DMS153 treated with DMSO at 0.1 percent for 48 hours (cell line): ENCODE measurements at regions not wholly inside any gene's neighbourhood (a gene's known extent, or its start where the extent isn't known, plus 50 kb on each side); places are given as distances from the start of the nearest gene placed in this dataset.

Experiments
- DNase-seq: peaks from one replicate; lab custom pipeline; 2025; ENCODE audit not compliant: unreplicated experiment; lab: John Stamatoyannopoulos, UW

DNA sequence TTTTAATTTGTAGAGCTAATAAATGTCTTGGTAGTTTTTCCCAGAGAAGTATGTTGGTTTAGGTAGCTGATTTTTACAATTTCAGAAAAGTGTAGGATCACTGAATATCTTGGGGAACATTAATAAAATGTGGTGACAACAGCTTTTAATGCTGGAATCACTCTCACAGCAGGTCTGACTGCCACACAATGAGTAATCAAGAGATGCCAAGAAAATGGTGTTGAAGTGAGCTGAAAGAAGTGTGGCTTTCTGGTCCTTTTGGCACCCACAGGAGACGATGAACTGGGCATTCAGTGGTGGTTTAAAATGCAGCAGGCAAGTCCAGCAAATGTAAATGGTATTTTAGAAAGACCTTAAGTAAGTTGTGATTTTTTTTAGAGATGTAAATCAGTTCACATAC, 175.8 kb downstream of the CBLN2 start:
- no peak for DNase-seq

DNA sequence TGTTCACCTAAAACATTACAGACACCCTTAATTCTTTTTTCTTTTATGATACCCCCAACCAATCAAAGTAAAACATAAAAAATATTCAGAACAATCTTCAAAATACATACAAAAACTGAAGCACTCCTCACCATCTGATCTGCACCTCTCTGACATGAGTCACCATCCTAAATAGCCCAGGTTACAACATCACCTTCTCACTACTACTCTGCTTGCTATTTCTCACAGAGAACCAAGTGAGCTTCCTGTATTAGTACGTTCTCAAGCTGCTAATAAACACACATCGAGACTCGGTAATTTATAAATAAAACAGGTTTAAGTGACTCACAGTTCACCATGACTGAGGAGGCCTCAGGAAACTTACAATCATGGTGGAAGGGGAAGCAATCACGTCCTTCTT, 183.5 kb downstream of the CBLN2 start:
- no peak for DNase-seq

DNA sequence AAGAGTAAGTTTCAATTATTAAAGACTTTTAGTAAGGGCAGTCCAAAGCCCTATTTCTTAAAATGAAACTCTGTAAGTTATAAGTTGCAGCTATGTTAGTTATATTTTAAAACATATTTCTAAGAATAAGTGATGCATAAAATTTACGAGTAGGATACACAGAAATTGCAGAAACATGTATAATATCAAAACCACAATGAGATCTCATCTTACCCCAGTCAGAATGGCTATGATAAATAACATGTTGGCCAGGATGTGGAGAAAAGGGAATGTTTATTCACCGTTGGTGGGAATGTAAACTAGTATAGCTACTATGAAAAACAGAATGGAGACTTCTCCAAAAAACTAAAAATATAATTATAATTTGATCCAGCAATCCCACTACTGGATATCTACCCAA, 201.2 kb downstream of the CBLN2 start:
- DNase-seq: no peak

DNA sequence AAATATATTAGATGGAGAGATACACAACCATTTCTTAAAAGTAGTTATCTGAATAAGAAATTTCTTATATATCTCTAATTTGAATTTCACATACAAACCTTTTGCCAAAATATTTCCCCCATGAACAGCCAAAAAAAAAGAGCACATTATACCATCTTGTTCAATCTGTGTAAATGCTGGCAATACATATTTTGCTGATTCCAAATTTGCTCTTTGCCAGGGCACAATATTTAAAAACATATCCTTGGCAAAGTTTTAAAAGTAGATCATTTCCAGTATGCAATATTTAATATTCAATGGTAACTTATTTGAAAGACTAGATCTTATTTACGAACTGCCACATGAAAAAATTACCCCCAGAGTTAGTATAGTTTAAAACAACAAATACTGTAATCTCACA, 204.2 kb downstream of the CBLN2 start:
- DNase-seq: no peak

DNA sequence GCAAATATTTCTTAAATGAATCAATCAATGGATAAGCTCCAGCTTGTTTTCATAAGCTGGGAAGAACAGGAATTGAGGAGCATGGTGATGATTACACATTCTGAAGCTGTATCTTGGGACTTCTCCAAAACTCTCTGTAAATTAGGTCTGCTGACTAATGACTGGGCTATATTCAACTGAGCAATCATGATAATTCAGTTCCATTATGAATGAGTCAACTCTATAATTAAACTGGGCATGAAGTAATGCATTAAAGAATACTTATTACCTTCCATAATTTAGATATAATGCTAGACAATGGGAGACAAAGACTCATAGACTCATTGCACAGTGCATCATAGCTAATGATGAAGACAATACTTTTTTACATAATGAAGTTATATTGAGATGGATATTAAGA, 207.4 kb downstream of the CBLN2 start:
- DNase-seq: no peak

DNA sequence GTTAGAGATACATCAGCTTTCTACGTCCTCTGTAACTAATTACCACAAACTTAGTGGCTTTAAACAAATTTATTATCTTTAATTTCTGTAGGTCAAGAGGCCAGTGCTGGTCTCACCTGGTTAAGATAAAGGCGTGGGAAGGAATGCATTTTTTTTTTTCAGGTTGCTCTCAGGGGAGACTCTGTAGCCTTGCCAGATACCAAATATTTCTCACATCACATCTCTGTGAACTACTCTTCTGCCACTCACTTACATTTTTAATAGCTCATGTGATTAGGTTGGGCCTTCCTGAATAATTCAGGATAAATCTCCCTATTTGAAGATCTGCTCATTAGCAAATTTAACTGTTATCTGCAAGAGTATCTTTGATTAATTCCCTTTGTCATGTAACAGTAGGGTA, 214.6 kb downstream of the CBLN2 start:
- DNase-seq: no peak

DNA sequence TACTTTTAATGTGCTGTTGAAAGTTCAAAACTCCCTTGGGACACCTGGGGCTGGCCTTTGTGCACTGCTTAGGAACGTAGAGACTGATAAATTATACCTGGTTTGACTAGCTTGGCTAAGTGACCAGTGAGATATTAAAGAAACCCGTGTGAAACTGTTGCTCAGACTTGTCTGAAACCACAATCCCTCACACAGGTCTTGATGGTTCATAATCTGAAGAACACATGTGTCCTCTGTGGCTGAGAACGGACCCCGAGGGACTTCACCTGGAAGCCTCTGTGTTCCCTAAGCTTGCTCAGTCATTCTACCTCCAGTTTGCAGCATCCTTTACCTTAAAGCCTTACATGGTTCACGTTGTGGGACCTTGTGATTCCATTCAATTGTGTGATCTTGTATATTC, 218.8 kb downstream of the CBLN2 start:
- DNase-seq: no peak

DNA sequence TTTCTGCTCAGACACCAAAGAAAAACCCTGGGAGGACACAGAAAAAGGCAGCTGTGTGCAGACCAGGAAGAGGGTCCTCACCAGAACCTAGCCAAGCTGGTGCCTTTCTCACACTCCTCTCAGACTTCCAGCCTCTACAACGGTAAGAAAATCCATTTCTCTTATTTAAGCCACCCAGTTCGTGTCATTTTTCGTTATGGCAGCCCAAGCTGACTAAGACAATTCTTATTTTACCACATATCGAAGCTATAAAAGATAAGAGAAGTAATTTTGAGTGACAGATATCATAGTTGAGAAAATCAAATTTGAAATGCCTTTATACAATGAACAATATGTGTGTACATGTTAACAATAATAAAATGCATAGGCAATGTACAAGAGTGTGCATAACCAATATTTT, 219.5 kb downstream of the CBLN2 start:
- DNase-seq: no peak

DNA sequence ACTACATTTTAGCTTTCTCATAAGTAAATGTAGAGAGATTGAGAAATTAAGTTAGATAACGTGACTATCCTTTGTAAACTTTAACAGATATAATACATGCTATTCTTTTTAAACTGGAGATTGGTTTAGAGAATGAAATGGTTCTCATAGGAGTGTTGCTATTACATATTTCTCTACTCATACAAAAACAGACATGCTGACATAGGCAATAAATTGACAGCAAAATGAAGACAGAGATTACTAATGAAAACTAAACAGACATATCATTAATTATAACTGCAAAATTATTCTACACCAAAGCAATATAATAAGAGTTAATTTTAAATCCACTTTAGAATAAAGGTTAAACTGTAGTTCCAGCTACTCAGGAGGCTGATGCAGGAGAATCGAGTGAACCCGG, 227.6 kb downstream of the CBLN2 start:
- DNase-seq: no peak

DNA sequence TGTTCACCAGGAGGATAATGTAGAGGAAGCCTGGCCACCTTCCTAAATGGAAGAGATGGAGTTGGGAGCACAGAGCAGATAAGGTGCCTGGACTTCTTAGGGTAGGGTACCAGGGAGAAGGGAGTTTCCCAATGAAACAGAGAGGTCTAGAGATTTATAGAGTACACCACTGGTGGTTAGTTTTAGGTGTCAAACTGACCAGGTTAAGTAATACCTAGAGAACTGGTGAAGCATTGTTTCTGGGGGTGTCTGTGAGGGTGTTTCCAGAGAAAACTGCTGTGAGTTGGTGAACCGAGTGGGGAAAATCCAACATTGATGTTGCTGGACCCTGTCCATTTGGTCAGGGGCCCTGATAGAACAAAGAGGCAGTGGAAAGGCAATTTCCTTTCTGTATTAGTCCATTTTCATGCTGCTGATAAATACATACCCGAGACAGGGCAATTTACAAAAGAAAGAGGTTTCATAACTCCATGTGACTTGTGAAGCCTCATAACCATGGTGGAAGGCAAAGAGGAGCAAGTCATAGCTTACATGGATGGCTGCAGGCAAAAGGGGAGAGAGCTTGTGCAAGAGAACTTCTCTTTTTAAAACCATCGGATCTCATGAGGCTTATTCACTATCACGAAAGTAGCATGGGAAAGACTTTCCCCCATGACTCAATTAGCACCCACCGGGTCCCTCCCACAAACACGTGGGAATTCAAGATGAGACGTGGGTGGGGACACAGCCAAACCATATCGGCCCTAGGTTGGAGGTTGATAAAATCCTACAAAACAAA, 260.8 kb downstream of the CBLN2 start:
- DNase-seq: no peak

DNA sequence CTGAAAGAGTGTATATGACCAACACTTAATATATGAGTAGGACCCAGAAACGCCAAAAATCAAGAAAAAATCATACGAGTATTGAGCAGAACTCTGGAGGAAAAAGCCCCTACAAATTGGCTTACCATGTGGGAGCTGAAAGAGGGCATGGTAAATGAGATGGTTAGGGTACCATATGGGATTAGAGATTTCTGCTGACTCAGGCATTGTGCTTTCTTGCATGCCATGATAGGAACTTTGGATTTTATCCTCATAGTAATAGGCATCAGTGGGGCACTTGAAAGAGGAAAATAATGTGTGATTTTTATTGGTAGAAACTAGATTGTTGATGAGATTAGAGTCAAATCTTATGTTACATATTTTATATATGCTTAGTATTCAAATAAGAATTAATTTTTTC, 271.1 kb downstream of the CBLN2 start:
- DNase-seq: no peak

DNA sequence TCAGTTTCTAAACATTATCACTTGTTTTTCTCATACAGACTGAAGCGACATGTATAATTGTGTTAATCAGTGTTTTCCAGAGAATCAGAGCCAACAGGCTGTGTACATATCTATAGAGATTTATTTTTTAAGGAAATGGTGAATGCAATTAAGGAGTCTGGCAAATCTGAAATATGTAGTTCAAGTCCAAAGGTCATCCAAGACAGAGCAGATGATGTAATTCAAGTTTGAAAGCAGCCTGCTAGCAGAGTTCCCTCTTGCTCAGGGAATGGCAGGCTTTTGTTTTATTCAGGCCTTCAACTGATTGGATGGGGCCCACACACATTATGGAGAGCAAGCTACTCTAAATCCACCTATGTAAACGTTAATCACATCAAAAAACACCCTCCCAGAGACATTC, 282.6 kb downstream of the CBLN2 start:
- DNase-seq: no peak

DNA sequence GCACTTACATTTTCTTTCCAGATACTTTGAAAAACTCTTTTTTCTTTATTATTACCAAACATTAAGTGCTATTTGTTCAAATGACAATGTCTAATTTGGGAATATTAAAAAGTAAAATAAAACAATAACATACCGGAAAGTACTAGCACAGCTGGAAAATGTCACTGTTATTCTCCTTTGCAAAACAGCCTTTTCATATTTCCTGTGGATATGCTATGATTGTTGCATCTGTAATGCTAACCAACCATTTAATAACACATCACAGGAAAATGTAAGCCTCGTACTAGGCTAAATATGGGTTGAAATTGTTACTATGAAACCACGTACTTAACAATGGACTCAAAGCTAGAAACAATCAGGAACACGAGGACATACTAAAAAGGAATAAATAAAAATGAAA, 298.1 kb downstream of the CBLN2 start:
- DNase-seq: no peak

DNA sequence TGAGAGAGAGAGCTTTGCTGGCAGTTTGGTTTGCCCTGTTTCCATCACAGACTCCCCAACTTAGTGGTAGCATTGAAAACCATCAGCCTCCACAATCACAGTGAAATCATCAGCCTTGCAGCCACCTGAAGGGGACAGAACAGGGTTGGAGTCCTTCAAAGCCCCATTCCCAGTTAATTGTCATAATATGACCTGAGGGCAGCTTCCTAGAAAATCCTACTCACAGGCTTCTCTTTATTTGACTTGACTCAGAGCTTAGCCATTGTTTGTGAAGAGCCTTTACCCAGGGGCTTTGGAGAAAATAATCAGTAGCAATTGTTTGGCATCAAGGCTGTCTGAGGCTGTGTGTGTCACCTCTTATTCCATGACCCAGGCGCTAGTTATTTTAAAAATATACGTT, 308.7 kb downstream of the CBLN2 start:
- DNase-seq: peak; percentile 51

DNA sequence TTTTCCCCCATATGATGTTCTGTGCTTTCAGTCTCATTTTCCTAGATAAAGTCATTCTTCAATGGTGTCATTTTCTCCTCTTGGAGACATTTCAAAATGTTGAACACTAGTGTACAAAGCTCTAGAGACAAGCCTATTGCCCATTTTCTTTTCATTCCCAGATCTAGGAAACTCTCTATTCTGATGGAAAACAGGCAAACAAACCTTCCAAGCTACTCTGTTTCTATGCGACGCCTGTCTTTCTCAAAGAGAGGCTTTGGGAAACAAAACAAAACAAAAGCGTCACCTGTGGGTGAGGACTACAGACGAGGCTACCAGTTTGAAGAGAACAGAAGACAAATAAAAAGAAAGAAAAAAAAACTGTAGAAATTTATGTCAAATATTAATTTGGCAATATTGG, 311.0 kb downstream of the CBLN2 start:
- peak; percentile 67 for DNase-seq

DNA sequence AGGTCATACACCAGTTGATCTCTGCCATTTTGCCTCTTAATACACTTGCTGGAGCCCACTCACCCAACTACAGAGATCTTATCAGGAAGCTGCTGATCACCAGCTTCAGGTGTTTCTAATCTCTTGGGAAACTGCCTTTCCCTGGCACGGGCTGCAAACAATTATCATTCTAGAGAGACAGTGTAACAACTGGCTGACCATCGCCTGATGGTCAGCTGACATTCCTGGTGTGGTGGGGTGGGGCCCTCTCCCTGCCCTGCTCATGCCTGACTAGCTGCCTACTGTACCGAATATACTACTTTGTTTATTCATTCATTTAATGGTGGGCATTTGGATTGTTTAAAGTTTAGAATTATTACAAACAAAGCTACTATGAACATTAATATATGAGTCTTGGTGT, 311.5 kb downstream of the CBLN2 start:
- no peak for DNase-seq

DNA sequence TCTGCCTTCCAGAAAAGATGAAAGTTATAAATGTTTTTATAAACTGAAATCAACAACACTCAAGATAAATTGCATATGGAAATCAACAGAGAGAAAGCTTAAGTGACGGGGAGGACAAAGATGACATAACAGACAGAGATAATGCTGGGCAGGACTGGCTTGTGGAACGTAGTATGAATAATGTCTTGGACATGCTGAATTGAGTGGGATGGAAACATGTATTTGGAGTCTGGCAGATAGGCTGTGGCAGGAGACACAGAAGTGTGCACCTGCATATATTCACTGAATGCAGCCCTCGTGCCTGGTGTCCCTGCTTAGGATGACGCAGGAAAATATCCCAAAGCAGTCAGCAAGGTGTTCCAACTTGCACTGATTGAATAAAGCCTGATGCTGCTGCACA, 318.2 kb downstream of the CBLN2 start:
- DNase-seq: no peak

DNA sequence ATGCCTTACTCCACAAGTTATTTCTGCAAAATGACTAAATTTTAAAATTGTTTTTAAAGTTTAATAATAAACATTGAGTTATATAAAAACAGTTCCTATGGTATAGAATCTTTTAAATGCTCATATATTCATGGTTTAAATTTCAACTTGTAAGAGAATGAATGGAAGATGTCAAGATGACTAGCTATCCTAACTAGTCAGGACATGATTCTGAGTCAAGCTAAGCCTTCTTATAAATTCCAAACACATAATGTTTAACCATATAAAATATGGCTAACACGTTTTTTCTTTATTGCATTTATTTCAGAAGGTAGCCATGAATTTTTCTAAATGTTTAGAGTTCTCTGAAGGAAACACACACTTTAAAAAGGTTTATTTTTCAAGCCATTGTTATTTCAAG, 320.4 kb downstream of the CBLN2 start:
- DNase-seq: no peak

DNA sequence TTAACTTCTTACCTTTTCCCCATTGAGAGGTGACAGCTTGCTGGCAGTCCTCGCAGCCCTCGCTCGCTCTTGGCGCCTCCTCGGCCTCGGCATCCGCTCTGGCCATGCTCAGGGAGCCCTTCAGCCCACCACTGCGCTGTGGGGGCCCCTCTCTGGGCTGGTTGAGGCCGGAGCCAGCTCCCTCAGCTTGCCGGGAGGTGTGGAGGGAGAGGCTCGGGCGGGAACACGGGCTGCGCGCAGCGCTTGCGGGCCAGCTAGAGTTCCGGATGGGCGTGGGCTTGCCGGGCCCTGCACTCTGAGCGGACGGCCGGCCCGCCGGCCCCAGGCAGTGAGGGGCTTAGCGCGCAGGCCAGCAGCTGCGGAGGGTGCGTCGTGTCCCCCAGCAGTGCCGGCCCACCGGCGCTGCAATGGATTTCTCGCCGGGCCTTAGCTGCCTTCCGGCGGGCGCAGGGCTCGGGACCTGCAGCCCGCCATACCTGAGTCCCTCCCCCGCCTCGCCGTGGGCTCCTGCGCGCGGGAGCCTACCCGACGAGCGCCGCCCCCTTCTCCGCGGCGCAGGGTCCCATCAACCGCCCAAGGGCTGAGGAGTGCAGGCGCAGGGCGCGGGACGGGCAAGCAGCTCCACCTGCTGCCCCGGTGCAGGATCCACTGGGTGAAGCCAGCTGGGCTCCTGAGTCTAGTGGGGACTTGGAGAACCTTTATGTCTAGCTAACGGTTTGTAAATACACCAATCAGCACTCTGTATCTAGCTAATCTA, 335.0 kb downstream of the CBLN2 start:
- no peak for DNase-seq

DNA sequence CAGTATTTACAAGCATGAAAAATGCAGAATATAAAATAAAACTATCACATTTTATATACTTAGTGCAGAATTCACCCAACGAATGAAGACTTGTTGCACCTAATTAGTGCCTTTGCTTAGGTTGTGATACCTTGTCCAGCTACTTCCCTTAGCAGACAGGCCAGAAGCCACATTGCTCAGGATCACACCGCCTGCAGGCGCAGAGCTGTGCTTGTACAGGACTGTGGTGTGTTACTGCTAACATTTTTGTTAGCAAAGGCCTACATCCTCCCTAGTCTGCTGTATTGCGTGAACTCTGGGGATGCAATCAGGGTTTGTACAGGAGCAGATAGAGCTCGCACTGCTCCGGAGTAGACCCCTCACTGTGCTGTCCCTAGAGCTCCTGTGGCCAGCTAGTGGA, 336.9 kb downstream of the CBLN2 start:
- no peak for DNase-seq

DNA sequence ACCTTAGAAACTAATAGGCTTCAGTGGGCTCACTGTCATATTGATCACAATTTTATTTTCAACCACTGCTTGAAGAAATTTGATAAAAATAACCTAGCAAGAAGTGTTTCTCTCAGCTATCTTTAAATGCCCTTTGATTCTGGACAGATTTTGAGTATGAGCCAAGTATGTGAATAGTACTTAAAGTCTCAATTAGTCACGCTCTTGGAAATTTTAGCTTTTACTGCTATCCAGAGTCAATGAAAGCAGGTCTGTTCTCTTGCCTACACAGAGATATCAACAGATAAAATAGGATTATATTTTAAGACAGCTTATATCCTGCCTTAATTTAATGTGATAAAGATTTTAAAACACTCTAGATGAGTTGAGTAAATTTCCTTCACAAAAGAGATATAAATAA, 337.3 kb downstream of the CBLN2 start:
- peak; percentile 5 for DNase-seq

DNA sequence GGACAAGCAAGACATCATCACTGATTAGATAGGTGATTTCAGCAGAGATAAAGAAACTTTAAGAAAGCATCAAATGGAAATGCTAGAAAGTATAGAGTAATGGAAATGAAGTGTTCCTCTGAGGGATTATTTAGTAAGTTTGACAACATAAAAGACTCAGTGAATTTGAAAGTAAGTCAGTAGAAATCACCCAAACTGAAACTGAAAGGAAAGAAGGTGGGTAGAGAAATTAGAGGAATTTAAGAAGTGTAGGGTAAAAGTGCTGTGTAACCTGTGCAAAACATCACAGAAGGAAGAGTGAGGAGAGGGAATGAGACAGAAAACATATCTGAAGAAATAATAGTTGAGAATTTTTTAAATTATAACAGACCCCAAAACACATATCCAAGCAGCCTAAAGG, 343.1 kb downstream of the CBLN2 start:
- DNase-seq: no peak

DNA sequence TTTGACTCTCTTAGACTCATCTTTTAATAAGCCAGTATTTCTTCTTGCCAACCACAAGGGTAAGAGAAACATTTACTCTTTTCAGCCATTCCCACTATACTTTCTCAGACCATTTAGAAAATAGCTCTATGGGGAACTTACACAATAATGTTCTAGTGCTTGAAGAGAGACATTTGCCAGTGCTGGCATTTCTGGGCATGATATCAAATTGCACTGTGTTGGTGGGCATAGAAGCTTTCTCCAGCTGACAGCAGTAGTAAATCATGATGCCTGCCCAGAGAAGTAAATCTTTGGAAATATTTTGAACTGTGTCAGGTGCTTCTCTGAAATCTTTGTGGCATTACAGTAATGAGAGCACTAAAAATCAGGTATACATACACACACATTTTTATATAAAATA, 346.6 kb downstream of the CBLN2 start:
- no peak for DNase-seq
